NCI-H748 (cell line): ENCODE measurements at regions not wholly inside any gene's neighbourhood (a gene's known extent, or its start where the extent isn't known, plus 50 kb on each side); places are given as distances from the start of the nearest gene placed in this dataset.
A peak's percentile ranks its signal among the peaks of the same experiment; 100 is the strongest.
"Not testable (repeated sequence)": the region's sequence is repeated elsewhere in the genome, so short reads cannot be mapped to it uniquely, and the experiment has no call there.

Source experiments
- DNase-seq: peaks from one replicate; lab custom pipeline; 2025; ENCODE audit not compliant: unreplicated experiment; lab: John Stamatoyannopoulos, UW

- no peak for DNase-seq
Measured at GRCh38 chr18:43341014-43341413, 63.7 kb upstream of the SYT4 start.

DNA sequence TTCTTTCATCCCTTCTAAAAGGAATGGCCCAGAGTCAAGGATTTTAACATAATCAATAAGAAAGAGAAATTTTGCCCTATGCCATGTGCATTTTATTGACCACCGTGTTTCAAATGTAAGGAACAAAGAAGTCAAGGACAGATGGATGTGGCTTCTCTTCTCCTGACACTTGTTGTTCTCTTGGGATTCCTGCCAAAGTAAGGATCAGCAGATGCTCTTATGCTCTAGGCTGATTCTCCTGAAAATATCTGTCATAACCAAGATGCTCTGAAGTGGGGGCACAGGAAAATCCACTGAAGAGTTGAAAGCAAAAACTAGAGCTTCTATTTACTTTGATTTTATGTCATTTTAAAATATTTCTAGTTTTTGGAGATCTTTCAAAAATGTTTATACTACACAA, 72.9 kb upstream of the SYT4 start:
- DNase-seq: no peak

DNA sequence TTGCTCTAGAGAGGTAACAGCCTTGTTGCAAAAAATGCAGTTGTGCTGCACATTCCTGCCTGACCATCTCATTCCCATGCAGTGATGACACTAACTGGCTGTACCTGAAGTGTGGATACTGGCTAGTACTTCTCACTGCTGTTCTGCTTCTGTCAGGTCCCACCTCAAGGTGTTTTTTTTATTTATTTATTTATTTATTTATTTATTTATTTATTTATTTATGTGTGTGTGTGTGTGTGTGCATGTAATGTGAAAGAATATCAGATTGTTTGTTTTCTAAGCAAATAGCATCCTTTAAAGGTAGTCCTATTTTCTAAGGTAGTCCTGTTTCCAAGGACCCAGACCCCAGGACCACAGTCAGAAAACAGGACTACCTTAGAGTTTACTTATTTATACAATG, 87.2 kb upstream of the SYT4 start:
- DNase-seq: no peak

- no peak for DNase-seq
Measured at GRCh38 chr18:43367895-43368294, 90.6 kb upstream of the SYT4 start.

- not testable (repeated sequence) for DNase-seq
Measured at GRCh38 chr18:43369311-43369710, 92.0 kb upstream of the SYT4 start.

DNA sequence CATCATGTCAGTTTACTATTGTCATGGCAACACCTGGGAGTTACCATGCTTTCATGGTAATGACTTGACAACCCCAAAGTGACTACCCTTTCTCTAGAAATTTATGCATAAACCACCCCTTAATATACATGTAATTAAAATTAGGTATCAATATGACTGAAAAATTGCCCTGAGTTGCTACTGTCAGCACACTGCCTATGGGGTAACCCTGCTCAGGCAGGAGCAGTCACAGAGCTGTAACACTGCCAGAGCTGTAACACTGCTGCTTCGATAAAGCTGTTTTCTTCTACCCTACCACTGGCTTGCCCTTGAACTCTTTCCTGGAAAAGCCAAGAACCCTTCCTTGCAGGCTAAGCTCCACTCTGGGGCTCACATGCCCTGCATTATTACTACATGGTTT, 95.5 kb upstream of the SYT4 start:
- no peak for DNase-seq

GRCh38 chr18:43380104-43380672, 102.9 kb upstream of the SYT4 start:
- no peak for DNase-seq

DNA sequence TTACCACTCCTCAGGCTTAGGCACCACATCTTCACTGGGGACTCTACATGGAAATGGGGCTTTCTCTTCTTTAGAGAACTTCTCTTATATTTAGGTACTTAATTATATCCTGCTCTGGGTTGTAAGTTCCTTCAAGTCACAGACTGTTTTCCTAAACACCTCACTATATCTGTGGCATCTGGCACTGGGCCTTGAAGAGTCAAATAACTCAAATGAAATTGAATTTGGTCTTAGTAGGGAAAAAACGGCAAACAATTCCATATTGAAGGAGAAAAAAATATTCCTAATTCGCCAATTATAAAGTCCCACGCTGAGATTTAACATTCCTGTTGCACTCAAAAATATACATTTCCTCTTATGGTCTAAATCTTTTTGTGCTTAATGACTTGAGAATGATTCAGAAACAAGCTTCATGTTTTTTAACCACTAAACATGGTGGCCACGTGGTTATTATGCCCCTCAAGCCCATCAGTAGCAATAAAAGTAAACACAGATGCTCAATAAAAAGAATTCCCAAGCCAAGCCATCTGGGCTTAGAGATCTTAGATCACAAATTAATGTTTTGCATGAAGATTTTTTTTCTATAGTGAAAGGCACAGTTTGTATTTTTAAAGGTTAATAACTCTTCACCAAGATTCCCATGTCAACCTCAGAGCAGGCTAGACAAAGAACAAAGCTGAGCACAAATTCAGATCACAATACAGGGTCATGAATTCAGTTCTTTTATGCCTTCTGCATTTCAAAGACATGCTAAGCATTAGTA, 105.5 kb upstream of the SYT4 start:
- DNase-seq: no peak

GRCh38 chr18:43389163-43389562, 111.9 kb upstream of the SYT4 start:
- DNase-seq: no peak

DNA sequence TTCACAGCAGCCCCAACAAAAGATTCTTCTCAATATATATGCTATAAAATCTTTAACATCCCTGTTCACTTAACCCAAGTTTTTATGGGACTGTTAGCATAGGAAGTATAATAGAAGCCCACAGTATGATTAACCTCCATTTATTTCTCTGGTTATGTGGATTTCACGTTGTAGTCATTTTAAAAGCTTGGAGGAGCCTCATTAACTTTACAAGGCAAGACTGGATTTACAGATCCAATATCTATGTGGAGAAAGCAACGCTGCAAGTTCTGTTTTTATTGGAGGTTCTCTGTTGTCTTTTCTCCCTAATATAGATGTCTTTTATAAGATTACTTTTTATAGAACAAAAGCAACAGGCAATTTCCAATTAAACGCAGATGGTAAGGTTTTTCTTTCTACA, 114.9 kb upstream of the SYT4 start:
- DNase-seq: no peak

DNA sequence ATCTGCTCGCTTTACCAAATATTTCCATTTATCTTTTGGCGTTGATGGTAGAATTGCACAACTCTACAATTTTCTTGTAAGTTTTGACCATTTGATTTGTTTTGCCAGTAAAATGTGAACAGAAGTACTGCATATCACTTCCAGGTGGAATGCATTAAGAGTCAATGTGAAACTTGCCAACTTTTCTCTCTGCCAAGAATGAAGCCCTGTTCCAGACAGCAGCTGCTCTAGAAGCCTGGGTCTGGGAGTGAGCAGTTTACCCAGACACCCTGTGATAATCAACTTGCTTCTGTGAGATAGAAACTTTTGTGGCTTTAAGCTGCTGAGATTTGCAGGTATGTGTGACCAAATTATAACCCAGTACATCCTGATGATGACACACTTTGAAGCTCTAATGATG, 115.9 kb upstream of the SYT4 start:
- no peak for DNase-seq

DNA sequence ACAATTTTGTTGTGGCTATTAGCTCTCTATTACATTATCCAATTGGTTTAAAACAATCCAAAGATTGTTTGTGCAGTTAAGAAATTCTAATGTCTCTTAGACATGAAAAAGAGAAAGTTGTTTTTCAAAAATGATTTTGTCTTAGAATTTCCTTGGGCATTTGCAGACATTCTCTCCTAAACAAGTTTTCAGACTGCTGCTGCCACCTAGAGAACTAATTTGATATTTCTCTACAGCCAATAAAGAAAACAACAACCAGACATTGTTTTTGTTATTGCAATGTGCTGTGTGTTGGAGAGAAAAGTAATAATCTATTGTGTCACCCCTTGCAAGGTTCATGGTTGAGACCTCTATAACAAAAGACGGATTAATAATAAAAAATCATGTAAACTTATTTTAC, 119.0 kb upstream of the SYT4 start:
- DNase-seq: peak; percentile 69

DNA sequence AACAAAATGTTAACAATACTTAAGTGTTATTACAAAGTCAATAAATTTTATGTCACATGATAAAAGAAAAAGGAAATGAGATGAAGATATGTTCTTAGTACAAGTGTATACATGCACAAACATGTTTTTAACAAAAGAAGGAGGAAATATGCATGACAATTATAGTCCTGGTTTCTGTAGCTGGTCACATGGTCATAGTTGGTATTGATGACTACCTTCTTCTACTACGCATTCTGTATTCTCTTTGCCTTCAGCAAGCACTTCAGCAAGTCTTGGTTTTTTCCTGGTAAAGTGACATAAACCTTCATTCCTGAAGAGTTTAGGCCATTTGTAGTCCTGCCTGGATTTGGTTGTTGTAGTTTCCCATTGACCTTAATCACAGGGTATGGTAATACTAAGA, 121.3 kb upstream of the SYT4 start:
- DNase-seq: no peak

GRCh38 chr18:43405097-43405496, 127.8 kb upstream of the SYT4 start:
- no peak for DNase-seq

DNA sequence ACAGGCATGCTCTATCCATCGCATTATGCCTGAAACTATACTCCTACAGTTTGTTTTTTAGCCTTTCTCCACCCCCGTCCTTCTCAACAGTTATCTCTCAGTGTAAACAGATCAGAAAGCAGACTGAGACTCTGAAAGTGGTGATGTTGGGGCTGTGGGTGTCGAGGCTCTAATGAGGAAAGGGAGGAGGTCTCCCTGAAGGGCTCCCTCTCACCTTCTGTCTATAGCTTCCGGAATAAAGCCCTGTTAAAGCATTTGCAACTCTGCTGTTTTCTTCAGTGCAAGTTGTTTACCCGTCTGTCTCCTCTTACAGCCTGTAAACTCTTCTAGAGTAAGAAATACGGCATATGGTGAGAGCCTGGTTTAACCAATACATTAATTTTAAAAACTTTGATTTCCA, 136.7 kb upstream of the SYT4 start:
- DNase-seq: no peak

GRCh38 chr18:43420091-43420490, 142.8 kb upstream of the SYT4 start:
- DNase-seq: no peak

GRCh38 chr18:43420950-43421349, 143.7 kb upstream of the SYT4 start:
- DNase-seq: peak; percentile 69

GRCh38 chr18:43422518-43422917, 145.2 kb upstream of the SYT4 start:
- peak; percentile 70 for DNase-seq

DNA sequence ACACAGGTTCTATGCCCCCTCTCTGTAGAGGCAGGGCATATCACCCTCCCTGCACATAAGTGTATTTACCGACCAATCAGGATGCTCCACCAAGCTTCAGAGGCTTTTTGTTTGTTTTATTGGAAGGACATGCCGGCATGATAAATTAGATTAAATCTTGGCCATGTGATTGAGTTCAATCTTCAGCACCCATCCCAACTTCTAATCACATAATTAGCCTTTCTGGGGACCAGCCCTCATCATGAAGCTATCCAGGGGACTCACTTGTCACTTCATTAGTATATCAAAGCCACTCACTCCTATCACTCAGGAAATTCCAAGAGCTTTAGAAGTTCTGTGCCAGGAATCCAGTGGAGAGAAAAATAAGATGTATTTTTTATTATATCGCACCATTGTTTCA, 158.6 kb upstream of the SYT4 start:
- no peak for DNase-seq

DNA sequence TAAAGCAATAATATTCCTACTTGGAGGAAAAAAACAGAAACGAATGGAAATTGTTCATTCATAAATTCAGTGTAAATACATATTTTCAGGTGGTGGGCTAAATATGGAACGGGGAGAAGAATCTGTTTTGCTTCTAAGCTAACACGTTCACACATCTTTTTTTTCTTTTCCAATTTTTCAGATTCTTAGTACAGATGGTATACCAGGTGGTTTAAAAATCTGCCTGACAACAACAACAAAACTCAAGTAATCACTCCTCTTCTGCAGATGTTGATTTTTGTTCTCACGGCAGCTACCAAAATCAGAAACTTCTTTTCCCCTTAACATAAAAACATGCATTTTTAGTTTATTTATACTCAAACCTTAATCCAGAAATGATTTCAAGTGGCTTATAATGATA, 164.8 kb upstream of the SYT4 start:
- DNase-seq: no peak

DNA sequence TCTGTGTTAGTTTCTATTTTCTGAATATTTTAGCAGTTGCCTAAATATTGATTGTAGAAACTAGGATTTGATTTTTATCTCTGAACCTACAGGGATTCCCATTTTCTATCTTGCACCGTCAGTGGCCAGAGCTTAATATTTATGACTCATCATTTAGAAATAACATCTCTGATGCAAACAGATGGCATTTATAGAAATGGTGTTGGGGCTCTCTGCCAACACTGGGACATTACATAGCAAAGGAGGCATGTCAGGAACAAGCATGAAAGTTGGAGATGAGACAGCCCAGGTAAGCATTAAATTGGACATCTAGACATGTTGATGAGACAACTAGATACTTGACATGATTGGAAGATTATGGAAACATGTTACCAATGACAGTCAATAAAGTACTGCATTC, 165.3 kb upstream of the SYT4 start:
- no peak for DNase-seq

DNA sequence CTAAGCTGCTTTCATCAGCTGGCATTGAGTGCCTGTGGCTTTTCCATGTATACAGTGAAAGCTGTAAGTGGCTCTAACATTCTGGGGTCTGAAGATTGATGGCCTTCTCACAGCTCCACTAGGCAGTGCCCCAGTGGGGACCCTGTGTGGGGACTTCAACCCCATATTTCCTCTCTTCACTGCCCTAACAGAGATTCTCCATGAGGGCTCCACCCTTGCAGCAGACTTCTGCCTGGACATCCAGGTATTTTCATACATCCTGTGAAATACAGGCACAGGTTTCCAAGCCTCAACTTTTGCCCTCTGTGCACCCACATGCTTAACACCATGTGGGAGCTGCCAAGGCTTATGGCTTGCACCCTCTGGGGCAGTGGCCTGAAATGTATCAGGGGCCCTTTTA, 188.2 kb upstream of the SYT4 start:
- DNase-seq: no peak

GRCh38 chr18:43471873-43472272, 194.6 kb upstream of the SYT4 start:
- no peak for DNase-seq
